ENCODE measurements at regions not wholly inside any gene's neighbourhood (a gene's known extent, or its start where the extent isn't known, plus 50 kb on each side); places are given as distances from the start of the nearest gene placed in this dataset.

DNA sequence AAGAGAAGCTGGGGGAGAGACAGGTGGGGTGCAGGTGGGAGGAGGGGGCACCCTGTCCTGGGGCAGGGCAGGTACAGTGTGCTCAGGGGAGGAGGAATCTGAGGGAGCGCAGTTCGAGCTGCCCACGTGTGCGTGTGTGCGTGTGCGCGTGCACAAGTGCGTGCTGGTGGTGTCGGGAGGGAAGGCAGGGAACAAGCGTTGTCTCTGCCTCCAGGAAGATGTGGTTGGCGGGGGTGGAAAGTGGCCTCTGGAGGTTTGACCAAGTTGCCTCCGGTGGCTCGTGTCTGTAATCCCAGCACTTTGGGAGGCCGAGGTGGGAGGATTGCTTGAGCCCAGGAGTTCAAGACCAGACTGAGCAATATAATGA, 49.9 kb upstream of the THY1 start:
- no peak for DNase-seq
